Femur (tissue), 1 donor: ENCODE measurements at regions not wholly inside any gene's neighbourhood (a gene's known extent, or its start where the extent isn't known, plus 50 kb on each side); places are given as distances from the start of the nearest gene placed in this dataset.
A peak's percentile ranks its signal among the peaks of the same experiment; 100 is the strongest.

Experiments
- DNase-seq: peaks from one replicate; pipeline ENCODE4 v3.0.0-alpha.2; 2017

GRCh38 chr11:127194521-127194920 is 194.0 kb upstream of the KIRREL3 start:
- DNase-seq, result no peak

- DNase-seq, result no peak
Observed at GRCh38 chr11:127193950-127194349, 193.4 kb upstream of the KIRREL3 start.

DNA sequence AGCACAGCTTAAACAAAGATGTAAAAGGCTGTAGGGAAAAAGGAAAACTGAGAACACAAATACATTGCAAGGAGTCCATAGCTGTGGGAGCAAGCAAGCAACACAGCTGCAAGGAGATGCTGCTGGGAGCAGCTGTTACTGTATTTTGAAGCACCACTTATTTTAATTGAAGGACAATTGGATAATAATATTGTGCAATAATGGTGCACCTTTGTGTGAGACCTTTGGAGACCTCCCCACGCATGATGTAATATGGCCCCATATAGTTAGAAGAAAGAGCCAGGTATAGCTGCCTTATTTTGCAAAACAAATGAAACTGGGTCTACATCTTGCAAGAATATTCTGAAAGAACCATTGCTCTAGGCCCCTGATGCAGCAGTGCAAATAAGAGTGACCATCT is 191.1 kb upstream of the KIRREL3 start:
- DNase-seq, result no peak

DNA sequence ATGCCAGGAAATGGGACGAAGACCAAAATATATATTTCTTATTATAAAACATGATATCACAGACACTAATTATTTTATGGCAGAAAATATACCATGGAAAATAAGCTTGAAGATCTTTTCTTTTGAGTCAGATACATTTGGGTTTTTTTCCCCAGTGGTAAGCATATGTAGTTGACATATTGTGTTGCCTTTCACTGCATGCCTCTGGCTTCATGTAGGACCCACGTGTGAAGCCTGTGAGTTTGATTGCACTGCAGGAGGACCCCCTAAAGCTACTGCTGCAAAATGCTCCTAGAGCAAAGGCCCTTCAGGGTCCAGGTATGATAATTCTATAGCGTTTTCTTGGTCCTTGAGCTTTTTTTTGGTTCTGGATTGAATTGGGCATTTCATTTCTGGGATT is 190.7 kb upstream of the KIRREL3 start:
- no peak for DNase-seq

GRCh38 chr11:127182586-127183203 is 182.1 kb upstream of the KIRREL3 start:
- no peak for DNase-seq

- DNase-seq, result no peak
Observed at GRCh38 chr11:127157225-127157624, 156.7 kb upstream of the KIRREL3 start.

- no peak for DNase-seq
Observed at GRCh38 chr11:127149410-127149809, 148.8 kb upstream of the KIRREL3 start.

DNA sequence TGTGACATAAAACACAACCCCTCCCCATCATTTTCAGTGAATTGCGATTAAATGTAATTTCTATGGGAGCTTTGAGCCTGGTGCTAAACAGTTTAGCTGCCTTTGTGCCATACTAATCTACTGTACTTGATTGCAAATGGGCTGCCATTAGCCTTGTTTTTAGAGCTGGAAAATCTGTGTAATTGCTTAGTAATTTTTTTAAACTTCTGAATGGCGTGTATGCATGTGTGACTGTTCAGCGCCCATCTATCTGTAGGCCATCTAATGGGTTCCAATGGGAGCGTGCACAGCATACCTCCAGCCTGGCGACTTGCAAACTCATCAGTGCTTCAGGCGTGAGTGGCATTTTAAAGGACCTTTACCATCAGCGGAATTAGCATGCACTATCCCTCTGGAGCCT is 142.7 kb upstream of the KIRREL3 start:
- no peak for DNase-seq

- no peak for DNase-seq
Observed at GRCh38 chr11:127138613-127139012, 138.0 kb upstream of the KIRREL3 start.

- DNase-seq, result no peak
Observed at GRCh38 chr11:127137771-127138280, 137.3 kb upstream of the KIRREL3 start.

- no peak for DNase-seq
Observed at GRCh38 chr11:127136438-127136837, 135.9 kb upstream of the KIRREL3 start.

- DNase-seq, result no peak
Observed at GRCh38 chr11:127135256-127135655, 134.7 kb upstream of the KIRREL3 start.

- no peak for DNase-seq
Observed at GRCh38 chr11:127133061-127133460, 132.5 kb upstream of the KIRREL3 start.

GRCh38 chr11:127130321-127130720 is 129.8 kb upstream of the KIRREL3 start:
- no peak for DNase-seq

DNA sequence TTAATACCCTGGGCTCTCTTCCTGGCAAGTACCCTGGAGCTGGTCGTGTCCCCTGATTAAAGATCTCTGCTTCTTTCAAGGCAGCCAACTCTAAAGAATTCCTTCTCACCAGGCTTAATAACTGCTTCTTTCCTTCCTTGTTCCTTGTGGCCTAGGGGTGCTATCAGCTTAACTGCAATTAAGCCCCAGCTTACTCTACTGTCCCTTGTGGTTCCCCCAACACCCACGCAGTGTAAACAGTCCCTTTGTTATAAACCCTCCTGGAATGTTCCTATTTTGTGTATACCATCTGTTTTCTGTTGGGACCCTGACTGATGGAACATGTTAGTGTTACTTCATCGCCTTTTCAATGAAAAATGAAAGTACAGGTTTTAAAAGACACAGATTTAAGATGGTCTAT is 126.4 kb upstream of the KIRREL3 start:
- DNase-seq, result no peak

DNA sequence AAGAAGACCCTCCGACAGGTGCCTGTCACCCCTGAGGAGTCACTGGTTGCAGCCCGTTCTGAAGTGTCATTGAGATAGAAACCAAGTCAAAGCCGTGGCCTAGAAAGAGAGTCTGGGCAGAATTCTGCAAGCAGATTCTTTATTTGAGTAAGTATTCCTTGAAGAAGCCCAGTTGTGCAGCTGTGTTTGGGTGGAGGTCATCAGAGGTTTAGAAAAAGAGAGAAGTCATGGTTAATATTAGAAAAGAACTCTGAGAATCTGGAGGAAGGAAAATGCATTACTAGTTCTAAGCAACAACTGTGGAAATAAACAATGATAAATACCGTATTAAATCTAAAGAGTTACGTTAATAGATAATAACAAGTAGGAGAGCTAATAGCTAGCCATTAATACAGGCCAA is 118.8 kb upstream of the KIRREL3 start:
- DNase-seq, result peak; percentile 47

DNA sequence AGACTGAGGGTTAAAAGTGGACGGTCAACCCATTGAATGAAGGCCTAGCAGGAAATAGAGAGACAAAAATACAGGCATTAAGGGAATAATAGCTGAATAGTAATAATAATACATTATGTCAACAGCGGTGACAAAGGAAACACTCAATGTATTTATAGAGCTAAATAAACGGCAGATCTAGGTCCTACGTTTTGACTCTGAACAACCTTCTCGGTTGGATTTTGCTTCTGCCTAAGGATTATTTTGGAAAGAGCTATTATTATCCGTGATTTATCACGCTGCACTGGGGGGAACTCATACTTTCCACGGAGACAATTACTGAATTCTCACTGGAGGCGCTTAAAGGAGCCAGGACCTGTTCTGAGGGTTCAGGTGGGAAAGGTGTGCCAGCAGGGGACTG is 118.2 kb upstream of the KIRREL3 start:
- no peak for DNase-seq

DNA sequence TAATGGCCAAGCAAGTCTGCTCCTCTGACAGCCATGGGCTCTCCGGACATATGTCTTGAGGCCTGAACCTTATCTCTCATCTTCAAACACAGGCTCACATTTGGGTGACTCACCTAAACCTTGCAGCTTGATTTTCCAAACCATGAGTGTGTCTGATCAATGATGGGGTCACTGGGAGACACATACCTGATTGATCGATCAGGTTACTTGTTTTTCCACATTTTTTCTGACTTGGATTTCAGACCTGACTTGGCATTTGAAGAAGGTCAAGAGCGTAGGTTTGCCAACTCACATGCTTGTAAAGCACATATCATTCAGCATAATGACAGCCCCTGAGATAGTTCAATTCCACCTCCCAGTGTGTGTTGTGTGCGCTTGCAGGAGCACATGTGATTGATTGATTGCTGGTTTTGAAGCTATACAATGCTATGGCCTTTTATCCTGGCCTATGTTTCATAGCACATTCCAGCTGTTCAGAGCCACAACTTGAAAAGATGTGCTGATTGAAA is 116.7 kb upstream of the KIRREL3 start:
- no peak for DNase-seq

GRCh38 chr11:127115844-127116243 is 115.3 kb upstream of the KIRREL3 start:
- DNase-seq, result no peak

- no peak for DNase-seq
Observed at GRCh38 chr11:127114035-127114434, 113.5 kb upstream of the KIRREL3 start.

- DNase-seq, result no peak
Observed at GRCh38 chr11:127110542-127110941, 110.0 kb upstream of the KIRREL3 start.

GRCh38 chr11:127109796-127110480 is 109.4 kb upstream of the KIRREL3 start:
- no peak for DNase-seq

DNA sequence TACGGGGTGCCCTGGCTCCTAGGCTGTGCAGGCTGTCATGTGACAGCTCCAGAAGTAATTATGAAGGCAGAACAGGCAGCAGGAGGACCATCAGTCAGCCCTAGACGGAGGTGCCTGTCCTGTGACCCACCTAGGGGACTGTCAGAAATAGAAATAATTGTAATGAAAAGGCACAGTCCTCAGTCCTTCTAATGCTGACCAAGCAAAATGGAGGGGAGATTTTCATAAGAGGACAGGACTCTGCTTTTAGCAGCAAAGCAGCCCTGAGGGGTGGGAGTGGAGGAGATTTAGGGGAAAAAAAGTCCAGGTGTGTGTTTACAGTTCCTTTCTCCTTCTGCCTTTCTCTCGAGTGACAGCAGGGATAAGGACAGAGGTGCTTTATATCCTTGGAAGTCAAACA is 108.3 kb upstream of the KIRREL3 start:
- no peak for DNase-seq

GRCh38 chr11:127106938-127107337 is 106.4 kb upstream of the KIRREL3 start:
- DNase-seq, result no peak
